ENCODE measurements at regions not wholly inside any gene's neighbourhood (a gene's known extent, or its start where the extent isn't known, plus 50 kb on each side); places are given as distances from the start of the nearest gene placed in this dataset.
A peak's percentile ranks its signal among the peaks of the same experiment; 100 is the strongest.
"Not testable (repeated sequence)": the region's sequence is repeated elsewhere in the genome, so short reads cannot be mapped to it uniquely, and the experiment has no call there.

GRCh38 chr18:76602191-76602590 lies 107.1 kb upstream of the ZNF516 start:
- DNase-seq: no peak

- not testable (repeated sequence) for DNase-seq
Measured at GRCh38 chr18:76600076-76600475, 105.0 kb upstream of the ZNF516 start.

- no peak for DNase-seq
Measured at GRCh38 chr18:76594966-76595365, 99.9 kb upstream of the ZNF516 start.

- DNase-seq: no peak
Measured at GRCh38 chr18:76593843-76594242, 98.8 kb upstream of the ZNF516 start.

- DNase-seq: no peak
Measured at GRCh38 chr18:76592981-76593381, 97.9 kb upstream of the ZNF516 start.

GRCh38 chr18:76592096-76592495 lies 97.1 kb upstream of the ZNF516 start:
- DNase-seq: no peak

- DNase-seq: no peak
Measured at GRCh38 chr18:76589866-76590265, 94.8 kb upstream of the ZNF516 start.

- no peak for DNase-seq
Measured at GRCh38 chr18:76589316-76589715, 94.3 kb upstream of the ZNF516 start.

GRCh38 chr18:76588601-76589226 lies 93.7 kb upstream of the ZNF516 start:
- DNase-seq: no peak

GRCh38 chr18:76587879-76588271 lies 92.8 kb upstream of the ZNF516 start:
- DNase-seq: no peak

GRCh38 chr18:76587147-76587878 lies 92.3 kb upstream of the ZNF516 start:
- DNase-seq: no peak

GRCh38 chr18:76584414-76585310 lies 89.6 kb upstream of the ZNF516 start:
- DNase-seq: no peak

GRCh38 chr18:76581261-76581660 lies 86.2 kb upstream of the ZNF516 start:
- DNase-seq: no peak

GRCh38 chr18:76580288-76580962 lies 85.4 kb upstream of the ZNF516 start:
- no peak for DNase-seq

- DNase-seq: no peak
Measured at GRCh38 chr18:76579301-76579695, 84.3 kb upstream of the ZNF516 start.

GRCh38 chr18:76578571-76579300 lies 83.7 kb upstream of the ZNF516 start:
- DNase-seq: no peak

GRCh38 chr18:76573325-76574025 lies 78.4 kb upstream of the ZNF516 start:
- DNase-seq: peak; percentile 53

GRCh38 chr18:76572518-76573247 lies 77.6 kb upstream of the ZNF516 start:
- DNase-seq: no peak

GRCh38 chr18:76571689-76572088 lies 76.6 kb upstream of the ZNF516 start:
- DNase-seq: no peak

- no peak for DNase-seq
Measured at GRCh38 chr18:76570856-76571255, 75.8 kb upstream of the ZNF516 start.

All from NCI-H226 (cell line).